GM23338 (cell line): ENCODE measurements at regions not wholly inside any gene's neighbourhood (a gene's known extent, or its start where the extent isn't known, plus 50 kb on each side); places are given as distances from the start of the nearest gene placed in this dataset.

Source experiments
- NANOG ChIP-seq: IDR thresholded peaks from 2 replicates; pipeline ENCODE4 v1.6.1; 2016; ENCODE audit warnings: antibody characterized with exemption, borderline replicate concordance
- ZNF331 ChIP-seq: fragments of 250-450 bp; sonication (Bioruptor Pico); IDR thresholded peaks from 2 replicates; pipeline ENCODE4 v1.5.0; 2020; ENCODE audit warnings: low read depth, mild to moderate bottlenecking, moderate library complexity
- TF ChIP-seq, protein P1 (sequence below): fragments of 250-450 bp; sonication (Bioruptor Pico); IDR thresholded peaks from 2 replicates; pipeline ENCODE4 v1.5.0; 2020; ENCODE audit warnings: mild to moderate bottlenecking, moderate library complexity
- TF ChIP-seq, protein P2 (sequence below): IDR thresholded peaks from one replicate; pipeline ENCODE4 v1.6.1; 2018; ENCODE audit warnings: antibody characterized with exemption; ENCODE audit not compliant: unreplicated experiment
- TF ChIP-seq, protein P3 (sequence below), 2 experiments: fragments of 200-600 bp in 1 of 2; sonication (generic) in 1 of 2; conservative IDR thresholded peaks; 2 replicates each; pipeline versions ENCODE4 v1.5.1 to v1.6.1; 2016 to 2017; ENCODE audit warnings: antibody characterized with exemption in 2 of 2, low read depth in 2 of 2, mild to moderate bottlenecking in 2 of 2, moderate library complexity in 1 of 2
- TF ChIP-seq, protein P4 (sequence below): IDR thresholded peaks from 2 replicates; pipeline ENCODE4 v1.6.1; 2016; ENCODE audit warnings: antibody characterized with exemption

DNA sequence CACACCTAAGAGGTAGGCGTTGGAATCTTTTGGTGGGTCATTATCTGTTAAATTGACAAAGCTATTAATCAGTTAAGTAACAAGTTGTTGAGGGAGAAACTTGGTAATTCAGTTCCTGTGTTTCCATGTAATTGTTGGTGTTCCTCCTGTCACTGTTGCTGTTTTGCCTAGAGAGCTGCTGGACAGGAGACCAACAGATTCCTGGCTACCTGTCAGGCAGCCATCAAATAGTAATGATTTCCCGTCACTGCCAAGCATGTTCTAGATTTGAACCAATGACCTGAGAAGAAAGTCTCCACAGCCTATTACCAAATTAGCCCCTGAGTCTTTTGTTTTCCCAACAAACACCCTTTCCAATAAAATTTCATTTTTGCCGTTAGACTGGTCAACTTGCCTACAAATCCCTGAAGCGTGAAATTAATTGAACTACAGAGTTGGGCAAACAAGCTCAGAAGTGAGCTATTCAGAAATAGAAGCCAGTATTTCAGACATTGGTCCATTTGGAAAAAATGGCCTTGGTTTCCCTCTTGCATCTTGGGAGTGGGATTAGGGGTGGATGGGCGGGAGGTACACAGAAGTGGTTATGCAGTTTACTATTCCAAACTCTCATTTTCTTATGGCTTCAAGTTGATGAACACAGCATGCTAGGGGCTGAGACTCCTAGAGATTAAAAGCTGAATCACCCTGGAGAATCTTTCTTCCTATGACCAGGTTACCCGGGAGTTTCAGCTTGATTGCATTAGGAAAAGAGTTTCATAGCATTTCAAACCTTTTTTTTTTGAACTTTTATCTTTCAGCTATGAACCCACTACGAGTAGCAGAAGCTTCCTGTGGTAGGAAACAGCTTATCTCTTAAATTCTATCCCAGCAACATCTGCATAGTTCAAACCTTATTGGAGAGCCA is 262.8 kb upstream of the MAF start (continued):
- TF ChIP-seq, protein P1, sequence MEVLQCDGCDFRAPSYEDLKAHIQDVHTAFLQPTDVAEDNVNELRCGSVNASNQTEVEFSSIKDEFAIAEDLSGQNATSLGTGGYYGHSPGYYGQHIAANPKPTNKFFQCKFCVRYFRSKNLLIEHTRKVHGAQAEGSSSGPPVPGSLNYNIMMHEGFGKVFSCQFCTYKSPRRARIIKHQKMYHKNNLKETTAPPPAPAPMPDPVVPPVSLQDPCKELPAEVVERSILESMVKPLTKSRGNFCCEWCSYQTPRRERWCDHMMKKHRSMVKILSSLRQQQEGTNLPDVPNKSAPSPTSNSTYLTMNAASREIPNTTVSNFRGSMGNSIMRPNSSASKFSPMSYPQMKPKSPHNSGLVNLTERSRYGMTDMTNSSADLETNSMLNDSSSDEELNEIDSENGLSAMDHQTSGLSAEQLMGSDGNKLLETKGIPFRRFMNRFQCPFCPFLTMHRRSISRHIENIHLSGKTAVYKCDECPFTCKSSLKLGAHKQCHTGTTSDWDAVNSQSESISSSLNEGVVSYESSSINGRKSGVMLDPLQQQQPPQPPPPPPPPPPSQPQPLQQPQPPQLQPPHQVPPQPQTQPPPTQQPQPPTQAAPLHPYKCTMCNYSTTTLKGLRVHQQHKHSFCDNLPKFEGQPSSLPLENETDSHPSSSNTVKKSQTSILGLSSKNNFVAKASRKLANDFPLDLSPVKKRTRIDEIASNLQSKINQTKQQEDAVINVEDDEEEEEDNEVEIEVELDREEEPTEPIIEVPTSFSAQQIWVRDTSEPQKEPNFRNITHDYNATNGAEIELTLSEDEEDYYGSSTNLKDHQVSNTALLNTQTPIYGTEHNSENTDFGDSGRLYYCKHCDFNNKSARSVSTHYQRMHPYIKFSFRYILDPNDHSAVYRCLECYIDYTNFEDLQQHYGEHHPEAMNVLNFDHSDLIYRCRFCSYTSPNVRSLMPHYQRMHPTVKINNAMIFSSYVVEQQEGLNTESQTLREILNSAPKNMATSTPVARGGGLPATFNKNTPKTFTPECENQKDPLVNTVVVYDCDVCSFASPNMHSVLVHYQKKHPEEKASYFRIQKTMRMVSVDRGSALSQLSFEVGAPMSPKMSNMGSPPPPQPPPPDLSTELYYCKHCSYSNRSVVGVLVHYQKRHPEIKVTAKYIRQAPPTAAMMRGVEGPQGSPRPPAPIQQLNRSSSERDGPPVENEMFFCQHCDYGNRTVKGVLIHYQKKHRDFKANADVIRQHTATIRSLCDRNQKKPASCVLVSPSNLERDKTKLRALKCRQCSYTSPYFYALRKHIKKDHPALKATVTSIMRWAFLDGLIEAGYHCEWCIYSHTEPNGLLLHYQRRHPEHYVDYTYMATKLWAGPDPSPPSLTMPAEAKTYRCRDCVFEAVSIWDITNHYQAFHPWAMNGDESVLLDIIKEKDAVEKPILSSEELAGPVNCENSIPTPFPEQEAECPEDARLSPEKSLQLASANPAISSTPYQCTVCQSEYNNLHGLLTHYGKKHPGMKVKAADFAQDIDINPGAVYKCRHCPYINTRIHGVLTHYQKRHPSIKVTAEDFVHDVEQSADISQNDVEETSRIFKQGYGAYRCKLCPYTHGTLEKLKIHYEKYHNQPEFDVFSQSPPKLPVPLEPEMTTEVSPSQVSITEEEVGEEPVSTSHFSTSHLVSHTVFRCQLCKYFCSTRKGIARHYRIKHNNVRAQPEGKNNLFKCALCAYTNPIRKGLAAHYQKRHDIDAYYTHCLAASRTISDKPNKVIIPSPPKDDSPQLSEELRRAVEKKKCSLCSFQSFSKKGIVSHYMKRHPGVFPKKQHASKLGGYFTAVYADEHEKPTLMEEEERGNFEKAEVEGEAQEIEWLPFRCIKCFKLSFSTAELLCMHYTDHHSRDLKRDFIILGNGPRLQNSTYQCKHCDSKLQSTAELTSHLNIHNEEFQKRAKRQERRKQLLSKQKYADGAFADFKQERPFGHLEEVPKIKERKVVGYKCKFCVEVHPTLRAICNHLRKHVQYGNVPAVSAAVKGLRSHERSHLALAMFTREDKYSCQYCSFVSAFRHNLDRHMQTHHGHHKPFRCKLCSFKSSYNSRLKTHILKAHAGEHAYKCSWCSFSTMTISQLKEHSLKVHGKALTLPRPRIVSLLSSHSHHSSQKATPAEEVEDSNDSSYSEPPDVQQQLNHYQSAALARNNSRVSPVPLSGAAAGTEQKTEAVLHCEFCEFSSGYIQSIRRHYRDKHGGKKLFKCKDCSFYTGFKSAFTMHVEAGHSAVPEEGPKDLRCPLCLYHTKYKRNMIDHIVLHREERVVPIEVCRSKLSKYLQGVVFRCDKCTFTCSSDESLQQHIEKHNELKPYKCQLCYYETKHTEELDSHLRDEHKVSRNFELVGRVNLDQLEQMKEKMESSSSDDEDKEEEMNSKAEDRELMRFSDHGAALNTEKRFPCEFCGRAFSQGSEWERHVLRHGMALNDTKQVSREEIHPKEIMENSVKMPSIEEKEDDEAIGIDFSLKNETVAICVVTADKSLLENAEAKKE = no peak
- TF ChIP-seq ZNF331 (CRISPR knock-in tag) (no peak), NANOG (no peak)
- TF ChIP-seq, protein P2, sequence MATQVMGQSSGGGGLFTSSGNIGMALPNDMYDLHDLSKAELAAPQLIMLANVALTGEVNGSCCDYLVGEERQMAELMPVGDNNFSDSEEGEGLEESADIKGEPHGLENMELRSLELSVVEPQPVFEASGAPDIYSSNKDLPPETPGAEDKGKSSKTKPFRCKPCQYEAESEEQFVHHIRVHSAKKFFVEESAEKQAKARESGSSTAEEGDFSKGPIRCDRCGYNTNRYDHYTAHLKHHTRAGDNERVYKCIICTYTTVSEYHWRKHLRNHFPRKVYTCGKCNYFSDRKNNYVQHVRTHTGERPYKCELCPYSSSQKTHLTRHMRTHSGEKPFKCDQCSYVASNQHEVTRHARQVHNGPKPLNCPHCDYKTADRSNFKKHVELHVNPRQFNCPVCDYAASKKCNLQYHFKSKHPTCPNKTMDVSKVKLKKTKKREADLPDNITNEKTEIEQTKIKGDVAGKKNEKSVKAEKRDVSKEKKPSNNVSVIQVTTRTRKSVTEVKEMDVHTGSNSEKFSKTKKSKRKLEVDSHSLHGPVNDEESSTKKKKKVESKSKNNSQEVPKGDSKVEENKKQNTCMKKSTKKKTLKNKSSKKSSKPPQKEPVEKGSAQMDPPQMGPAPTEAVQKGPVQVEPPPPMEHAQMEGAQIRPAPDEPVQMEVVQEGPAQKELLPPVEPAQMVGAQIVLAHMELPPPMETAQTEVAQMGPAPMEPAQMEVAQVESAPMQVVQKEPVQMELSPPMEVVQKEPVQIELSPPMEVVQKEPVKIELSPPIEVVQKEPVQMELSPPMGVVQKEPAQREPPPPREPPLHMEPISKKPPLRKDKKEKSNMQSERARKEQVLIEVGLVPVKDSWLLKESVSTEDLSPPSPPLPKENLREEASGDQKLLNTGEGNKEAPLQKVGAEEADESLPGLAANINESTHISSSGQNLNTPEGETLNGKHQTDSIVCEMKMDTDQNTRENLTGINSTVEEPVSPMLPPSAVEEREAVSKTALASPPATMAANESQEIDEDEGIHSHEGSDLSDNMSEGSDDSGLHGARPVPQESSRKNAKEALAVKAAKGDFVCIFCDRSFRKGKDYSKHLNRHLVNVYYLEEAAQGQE = no peak
- TF ChIP-seq, protein P3, sequence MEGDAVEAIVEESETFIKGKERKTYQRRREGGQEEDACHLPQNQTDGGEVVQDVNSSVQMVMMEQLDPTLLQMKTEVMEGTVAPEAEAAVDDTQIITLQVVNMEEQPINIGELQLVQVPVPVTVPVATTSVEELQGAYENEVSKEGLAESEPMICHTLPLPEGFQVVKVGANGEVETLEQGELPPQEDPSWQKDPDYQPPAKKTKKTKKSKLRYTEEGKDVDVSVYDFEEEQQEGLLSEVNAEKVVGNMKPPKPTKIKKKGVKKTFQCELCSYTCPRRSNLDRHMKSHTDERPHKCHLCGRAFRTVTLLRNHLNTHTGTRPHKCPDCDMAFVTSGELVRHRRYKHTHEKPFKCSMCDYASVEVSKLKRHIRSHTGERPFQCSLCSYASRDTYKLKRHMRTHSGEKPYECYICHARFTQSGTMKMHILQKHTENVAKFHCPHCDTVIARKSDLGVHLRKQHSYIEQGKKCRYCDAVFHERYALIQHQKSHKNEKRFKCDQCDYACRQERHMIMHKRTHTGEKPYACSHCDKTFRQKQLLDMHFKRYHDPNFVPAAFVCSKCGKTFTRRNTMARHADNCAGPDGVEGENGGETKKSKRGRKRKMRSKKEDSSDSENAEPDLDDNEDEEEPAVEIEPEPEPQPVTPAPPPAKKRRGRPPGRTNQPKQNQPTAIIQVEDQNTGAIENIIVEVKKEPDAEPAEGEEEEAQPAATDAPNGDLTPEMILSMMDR (conservative IDR thresholded peaks at IDR 0.05; ENCODE audit: low read depth in 2 of 2) = no peak
- TF ChIP-seq, protein P4, sequence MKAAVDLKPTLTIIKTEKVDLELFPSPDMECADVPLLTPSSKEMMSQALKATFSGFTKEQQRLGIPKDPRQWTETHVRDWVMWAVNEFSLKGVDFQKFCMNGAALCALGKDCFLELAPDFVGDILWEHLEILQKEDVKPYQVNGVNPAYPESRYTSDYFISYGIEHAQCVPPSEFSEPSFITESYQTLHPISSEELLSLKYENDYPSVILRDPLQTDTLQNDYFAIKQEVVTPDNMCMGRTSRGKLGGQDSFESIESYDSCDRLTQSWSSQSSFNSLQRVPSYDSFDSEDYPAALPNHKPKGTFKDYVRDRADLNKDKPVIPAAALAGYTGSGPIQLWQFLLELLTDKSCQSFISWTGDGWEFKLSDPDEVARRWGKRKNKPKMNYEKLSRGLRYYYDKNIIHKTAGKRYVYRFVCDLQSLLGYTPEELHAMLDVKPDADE = no peak
